Duodenal mucosa (tissue), 2 donors: ENCODE measurements at regions not wholly inside any gene's neighbourhood (a gene's known extent, or its start where the extent isn't known, plus 50 kb on each side); places are given as distances from the start of the nearest gene placed in this dataset.
"Not testable (repeated sequence)": the region's sequence is repeated elsewhere in the genome, so short reads cannot be mapped to it uniquely, and the experiment has no call there.

Experiments
- H3K27ac ChIP-seq: one replicate; pipeline ENCODE4 v1.7.0; 2013; ENCODE audit warnings: low read depth, low read length
- H3K27me3 ChIP-seq, 2 donors: one replicate each; pipeline ENCODE4 v1.7.0; 2013; ENCODE audit warnings: low read length in 2 of 2, control low read depth in 1 of 2; ENCODE audit not compliant: insufficient read depth in 2 of 2, control insufficient read depth in 1 of 2
- H3K36me3 ChIP-seq, 2 donors: one replicate each; pipeline ENCODE4 v1.7.0; 2013; ENCODE audit warnings: low read length in 2 of 2, control low read depth in 1 of 2; ENCODE audit not compliant: insufficient read depth in 2 of 2, control insufficient read depth in 1 of 2
- H3K4me1 ChIP-seq, 2 donors: one replicate each; pipeline ENCODE4 v1.7.0; 2013; ENCODE audit warnings: low read length in 2 of 2, control low read depth in 1 of 2; ENCODE audit not compliant: insufficient read depth in 2 of 2, control insufficient read depth in 1 of 2
- H3K4me3 ChIP-seq, 2 donors: one replicate each; pipeline ENCODE4 v1.7.0; 2013; ENCODE audit warnings: low read length in 2 of 2, low read depth in 1 of 2
- H3K9ac ChIP-seq, 2 donors: one replicate each; pipeline ENCODE4 v1.7.0; 2013; ENCODE audit warnings: low read length in 2 of 2, low read depth in 1 of 2
- H3K9me3 ChIP-seq, 2 donors: one replicate each; pipeline ENCODE4 v1.7.0; 2013; ENCODE audit warnings: low read length in 2 of 2, control low read depth in 1 of 2; ENCODE audit not compliant: control insufficient read depth in 1 of 2

DNA sequence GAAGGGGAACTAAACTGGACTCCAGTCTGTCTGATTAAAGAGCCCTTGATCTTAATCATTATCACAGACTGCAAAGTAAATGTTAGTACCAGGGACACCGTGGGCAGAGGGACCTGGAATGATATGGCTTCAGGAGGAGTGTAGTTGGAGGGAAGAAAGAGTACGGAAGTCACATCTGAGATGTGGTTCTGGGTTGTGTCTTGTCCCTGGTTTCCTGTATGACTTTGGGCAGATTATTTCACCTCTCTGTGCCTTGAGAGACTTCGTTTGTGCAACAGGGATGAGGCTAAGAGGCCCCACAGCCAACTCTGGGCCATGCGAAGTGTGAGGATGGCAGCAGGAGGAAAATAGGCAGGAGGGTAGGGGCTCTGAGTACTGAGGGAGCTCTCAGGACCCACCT, 76.1 kb upstream of the SLC2A1 start:
- Histone ChIP-seq H3K27ac (no peak overlapping the region), H3K4me3 (peak overlapping the region; percentile 7 to 27), H3K4me1 (peaks cover 6 to 12% of the 10 kb centered on the region in 2 donors), H3K9ac (no peak overlapping the region), H3K27me3 (no peaks in the 10 kb centered on the region), H3K9me3 (no peaks in the 10 kb centered on the region), H3K36me3 (no peaks in the 10 kb centered on the region)

DNA sequence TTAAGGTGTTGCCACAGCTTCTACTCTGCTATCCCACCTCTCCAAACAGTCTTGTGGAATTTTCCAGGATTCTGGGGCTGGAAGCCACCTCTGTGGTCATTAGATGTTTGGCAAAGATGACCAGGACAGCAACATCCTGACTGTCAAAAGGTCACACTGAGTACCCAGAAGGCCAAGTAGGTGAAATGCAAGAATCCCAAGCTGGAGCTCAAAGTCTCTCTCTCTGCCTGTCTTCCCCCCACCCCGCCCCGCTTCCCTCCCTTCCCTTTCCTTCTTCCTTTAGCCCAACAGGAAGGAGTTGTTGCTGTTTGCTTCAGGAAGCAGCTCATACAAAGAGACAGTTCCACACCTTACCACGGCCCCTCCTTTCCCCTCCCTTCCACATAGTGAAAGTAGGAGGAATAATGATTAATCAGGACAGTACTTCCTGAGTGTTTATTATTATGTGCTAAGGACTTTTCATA, 75.6 kb upstream of the SLC2A1 start:
- no peak overlapping the region for H3K27ac ChIP-seq
- H3K4me3 ChIP-seq, result peak overlapping the region in 1 of 2 donors; percentile 27

DNA sequence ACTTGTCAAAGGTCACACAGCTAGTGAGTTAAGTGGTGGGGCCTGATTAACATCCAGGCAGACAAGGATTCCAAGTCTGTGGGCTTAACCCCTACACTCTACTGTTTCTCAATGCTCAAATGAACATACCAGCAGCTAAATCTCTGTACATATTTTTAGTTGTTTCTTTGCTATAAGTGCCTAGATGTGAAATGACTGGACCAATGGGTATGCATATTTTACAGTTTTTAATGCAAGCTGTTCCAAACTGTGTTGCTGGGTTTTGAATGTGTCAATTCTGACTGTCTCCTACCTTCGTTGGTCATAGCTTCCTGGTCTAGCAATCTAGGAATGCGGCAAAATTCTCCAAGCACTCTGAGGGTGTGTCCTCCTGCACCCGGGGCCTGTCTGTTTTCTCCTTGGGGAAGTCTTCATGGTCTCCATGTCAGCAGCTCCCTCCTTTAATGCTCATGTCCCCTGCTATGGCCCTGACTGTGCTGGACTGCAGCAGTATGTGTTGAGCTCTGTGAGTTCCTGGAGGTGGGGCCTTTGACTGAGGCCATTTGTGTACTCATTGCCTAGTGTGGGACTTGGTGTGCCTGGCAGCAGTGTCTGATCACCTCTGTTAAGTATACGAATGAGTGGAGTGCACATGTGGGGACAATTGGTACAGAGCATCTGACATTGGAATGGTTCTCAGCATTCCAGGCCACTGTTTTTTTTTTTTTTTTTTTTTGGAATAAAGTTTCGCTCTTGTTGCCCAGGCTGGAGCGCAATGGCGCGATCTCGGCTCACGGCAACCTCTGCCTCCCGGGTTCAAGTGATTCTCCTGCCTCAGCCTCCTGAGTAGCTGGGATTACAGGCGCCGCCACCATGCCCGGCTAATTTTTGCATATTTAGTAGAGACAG, 72.9 kb upstream of the SLC2A1 start:
- Histone ChIP-seq H3K9ac (no peak overlapping the region), H3K4me3 (no peak overlapping the region), H3K36me3 (no peaks in the 10 kb centered on the region), H3K27me3 (no peaks in the 10 kb centered on the region), H3K9me3 (no peaks in the 10 kb centered on the region), H3K27ac (no peak overlapping the region), H3K4me1 (peaks cover 6 to 12% of the 10 kb centered on the region in 2 donors)

More for the DNA sequence above, 75.6 kb upstream of the SLC2A1 start:
- Histone ChIP-seq H3K9ac (no peak overlapping the region), H3K9me3 (no peaks in the 10 kb centered on the region), H3K27me3 (no peaks in the 10 kb centered on the region), H3K36me3 (no peaks in the 10 kb centered on the region), H3K4me1 (peaks cover 6 to 12% of the 10 kb centered on the region in 2 donors)

DNA sequence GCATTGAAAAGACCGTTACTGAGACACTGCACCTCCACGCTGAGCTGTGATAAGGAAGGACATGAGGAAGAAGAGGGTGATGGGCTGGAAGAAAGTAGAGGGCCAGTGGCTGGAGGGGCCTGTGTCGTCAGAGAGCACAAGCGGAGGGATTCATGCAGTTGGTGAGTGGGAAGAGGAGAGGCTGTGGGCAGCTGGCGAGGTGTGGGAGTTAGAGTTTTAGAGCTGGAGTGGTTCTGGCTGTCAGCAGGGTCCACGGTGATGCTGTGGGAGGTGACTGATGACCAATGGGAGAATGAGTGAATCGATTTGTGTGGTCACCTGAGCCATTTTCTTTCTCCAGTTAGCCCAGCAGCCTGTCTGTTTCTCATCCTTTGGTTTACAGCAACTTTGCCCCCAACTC, 66.2 kb upstream of the SLC2A1 start:
- no peaks in the 10 kb centered on the region for H3K27me3 ChIP-seq
- no peaks in the 10 kb centered on the region for H3K4me1 ChIP-seq
- no peak overlapping the region for H3K9ac ChIP-seq
- H3K9me3 ChIP-seq, result no peaks in the 10 kb centered on the region
- H3K27ac ChIP-seq, result no peak overlapping the region
- no peak overlapping the region for H3K4me3 ChIP-seq
- H3K36me3 ChIP-seq, result no peaks in the 10 kb centered on the region

DNA sequence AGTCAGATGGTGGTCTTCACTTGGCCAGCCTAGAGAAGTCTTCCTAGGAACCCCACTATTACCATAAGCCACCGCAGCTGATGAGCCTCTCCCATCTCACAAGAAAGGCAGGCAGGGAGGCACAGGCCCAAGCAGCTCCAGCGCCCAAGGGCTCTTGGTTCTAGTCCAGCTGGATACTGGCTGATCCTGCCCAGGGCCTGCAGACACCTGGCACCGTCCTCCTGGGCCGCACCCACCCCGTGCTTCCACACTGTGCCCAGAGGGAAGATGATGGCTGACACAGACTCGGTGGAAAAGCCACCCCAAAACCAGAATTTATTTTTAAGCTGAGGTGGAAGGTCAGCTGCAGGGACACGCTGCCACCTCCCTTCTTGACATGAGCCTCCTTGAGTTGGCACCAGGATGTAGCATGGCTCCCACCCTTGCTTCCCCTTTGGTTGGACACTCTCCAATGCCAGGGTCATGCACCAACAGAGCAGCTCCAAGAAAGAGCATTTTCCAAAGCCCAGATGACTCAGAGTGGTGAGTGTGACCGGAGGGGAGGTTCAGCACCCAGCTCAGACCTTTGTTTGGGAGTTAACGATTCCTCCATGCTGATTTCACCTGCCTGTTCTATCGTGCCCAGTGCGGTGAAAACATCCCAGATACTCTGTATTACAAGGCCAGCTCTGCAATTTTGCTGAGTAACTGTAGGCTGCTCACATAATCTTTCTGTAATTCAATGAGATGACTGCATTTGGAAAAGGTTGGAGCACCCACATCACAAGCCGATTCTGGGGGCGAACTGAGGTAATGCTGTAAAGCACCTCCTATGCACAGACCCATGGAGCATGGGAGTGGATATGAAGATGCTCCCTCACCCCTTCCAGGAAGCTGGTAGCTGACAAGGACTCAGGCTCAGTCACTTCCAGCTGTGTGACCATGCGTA, 63.1 kb upstream of the SLC2A1 start:
- no peaks in the 10 kb centered on the region for H3K36me3 ChIP-seq
- H3K27ac ChIP-seq, result no peak overlapping the region
- no peak overlapping the region for H3K9ac ChIP-seq

DNA sequence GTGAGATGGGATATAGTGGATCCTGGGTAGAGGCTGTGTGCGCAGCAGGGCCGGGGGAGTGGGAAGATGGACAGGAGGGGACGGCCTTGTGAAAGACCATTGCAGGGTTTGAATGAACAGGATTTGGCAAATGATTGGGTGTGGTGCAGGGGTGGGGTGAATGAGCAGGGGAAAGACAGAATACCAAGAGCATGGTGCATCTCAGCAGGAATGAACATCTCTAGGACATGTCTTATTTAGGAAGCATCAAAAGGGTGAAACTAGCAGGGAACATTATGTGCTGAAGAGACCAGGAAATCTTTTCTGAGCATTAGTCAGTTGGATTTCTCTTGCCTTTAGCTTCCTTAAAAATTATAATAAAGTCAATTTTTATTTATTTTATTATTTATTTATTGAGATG, 60.6 kb upstream of the SLC2A1 start:
- H3K9me3 ChIP-seq, result no peaks in the 10 kb centered on the region
- no peaks in the 10 kb centered on the region for H3K36me3 ChIP-seq

More for the DNA sequence above, 63.1 kb upstream of the SLC2A1 start:
- Histone ChIP-seq H3K4me3 (no peak overlapping the region), H3K9me3 (no peaks in the 10 kb centered on the region), H3K4me1 (no peaks in the 10 kb centered on the region), H3K27me3 (no peaks in the 10 kb centered on the region)

DNA sequence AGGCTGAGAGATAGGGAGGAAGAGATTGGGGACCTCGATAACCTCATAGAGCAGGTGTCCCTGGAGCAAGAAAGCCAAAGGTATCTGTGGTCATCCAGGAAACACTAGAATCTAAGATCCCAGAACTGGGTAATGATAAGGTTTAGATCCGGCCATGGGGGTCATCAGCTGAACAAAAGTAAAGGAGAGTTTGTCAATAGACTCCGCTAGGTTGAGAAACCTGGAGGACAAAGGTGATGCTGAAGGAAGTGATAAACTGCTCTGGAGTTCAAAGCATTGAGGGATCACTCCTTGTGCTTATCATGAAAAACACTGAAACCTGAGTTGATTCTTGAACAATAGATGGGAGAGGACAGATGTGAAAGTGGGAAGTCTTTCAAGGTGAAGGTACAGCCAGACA, 59.5 kb upstream of the SLC2A1 start:
- H3K4me1 ChIP-seq, result no peaks in the 10 kb centered on the region
- no peak overlapping the region for H3K27ac ChIP-seq
- H3K27me3 ChIP-seq, result no peaks in the 10 kb centered on the region
- H3K9ac ChIP-seq, result no peak overlapping the region
- no peaks in the 10 kb centered on the region for H3K36me3 ChIP-seq
- H3K4me3 ChIP-seq, result no peak overlapping the region
- H3K9me3 ChIP-seq, result no peaks in the 10 kb centered on the region

More for the DNA sequence above, 60.6 kb upstream of the SLC2A1 start:
- Histone ChIP-seq H3K27ac (no peak overlapping the region), H3K4me3 (no peak overlapping the region), H3K27me3 (no peaks in the 10 kb centered on the region), H3K4me1 (no peaks in the 10 kb centered on the region), H3K9ac (no peak overlapping the region)

DNA sequence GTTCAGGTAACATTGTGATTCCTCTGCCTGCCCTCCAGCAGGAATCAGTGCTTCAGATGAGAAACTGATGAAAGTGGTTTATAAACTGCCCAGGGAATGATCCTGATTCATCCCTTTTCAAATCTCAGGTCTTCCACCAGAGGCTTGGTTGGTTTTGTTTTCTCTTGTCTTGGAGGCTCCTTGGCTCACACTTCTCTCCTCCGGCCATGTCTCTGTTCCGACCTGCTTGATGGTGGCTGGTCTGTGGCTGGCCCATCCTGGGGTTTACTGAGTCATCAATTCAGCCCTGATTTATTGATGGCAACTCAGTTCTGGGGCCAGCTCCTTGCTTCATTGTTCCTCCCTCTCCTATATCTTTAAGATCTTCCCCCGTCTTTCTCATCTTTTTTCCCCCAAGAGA, 56.6 kb upstream of the SLC2A1 start:
- Histone ChIP-seq H3K36me3 (no peaks in the 10 kb centered on the region), H3K27ac (no peak overlapping the region), H3K9ac (no peak overlapping the region), H3K27me3 (peaks cover 0 to 3% of the 10 kb centered on the region in 2 donors), H3K4me3 (no peak overlapping the region), H3K9me3 (no peaks in the 10 kb centered on the region), H3K4me1 (no peaks in the 10 kb centered on the region)

DNA sequence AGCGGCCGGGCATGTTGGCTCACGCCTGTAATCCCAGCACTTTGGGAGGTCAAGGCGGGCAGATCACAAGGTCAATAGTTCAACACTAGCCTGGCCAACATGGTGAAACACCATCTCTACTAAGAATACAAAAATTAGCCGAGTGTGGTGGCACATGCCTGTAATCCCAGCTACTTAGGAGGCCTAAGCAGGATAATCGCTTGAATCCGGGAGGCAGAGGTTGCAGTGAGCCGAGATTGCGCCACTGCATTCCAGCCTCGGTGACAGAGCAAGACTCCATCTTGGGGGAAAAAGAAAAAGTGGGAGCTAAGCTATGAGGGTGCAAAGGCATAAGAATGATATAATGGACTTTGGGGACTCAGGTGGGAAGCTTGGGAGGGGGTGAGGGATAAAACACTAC, 55.9 kb upstream of the SLC2A1 start:
- not testable (repeated sequence) for H3K27ac ChIP-seq, H3K4me1 ChIP-seq

DNA sequence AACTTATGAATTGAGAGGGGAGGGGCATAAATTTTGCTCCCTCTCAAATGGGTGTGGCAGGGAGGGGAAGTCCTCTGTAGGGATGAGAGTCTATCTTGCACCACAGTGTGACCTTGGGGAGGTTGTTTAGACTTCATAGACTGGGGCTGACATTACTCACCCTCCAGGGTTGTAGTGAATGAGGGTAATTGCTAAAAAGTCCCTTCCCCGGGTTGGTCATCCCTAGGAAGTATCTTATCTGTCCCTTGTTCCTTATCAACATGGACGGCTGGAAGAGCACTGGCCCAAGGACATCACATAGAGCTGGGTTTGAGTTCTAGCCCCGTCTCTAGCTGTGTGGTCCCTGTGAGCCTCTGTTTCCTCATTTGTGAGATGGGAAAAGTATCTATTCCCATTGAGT, 52.4 kb upstream of the SLC2A1 start:
- H3K27ac ChIP-seq, result no peak overlapping the region
- H3K4me3 ChIP-seq, result no peak overlapping the region
- no peaks in the 10 kb centered on the region for H3K36me3 ChIP-seq
- no peak overlapping the region for H3K9ac ChIP-seq
- peaks cover 0 to 8% of the 10 kb centered on the region in 2 donors for H3K4me1 ChIP-seq
- peaks cover 7 to 17% of the 10 kb centered on the region in 2 donors for H3K27me3 ChIP-seq
- no peaks in the 10 kb centered on the region for H3K9me3 ChIP-seq

More for the DNA sequence above, 55.9 kb upstream of the SLC2A1 start:
- H3K4me3 ChIP-seq, H3K9me3 ChIP-seq, H3K27me3 ChIP-seq, H3K9ac ChIP-seq, H3K36me3 ChIP-seq: not testable (repeated sequence)
